Keratinocyte (primary cell): ENCODE measurements at regions not wholly inside any gene's neighbourhood (a gene's known extent, or its start where the extent isn't known, plus 50 kb on each side); places are given as distances from the start of the nearest gene placed in this dataset.
"Not testable (repeated sequence)": the region's sequence is repeated elsewhere in the genome, so short reads cannot be mapped to it uniquely, and the experiment has no call there.

ENCODE experiments used
- DNase-seq: peaks from one replicate; pipeline ENCODE4 v3.0.0-alpha.2; 2011; ENCODE audit warnings: low read depth, missing footprints, low spot score
- FAIRE-seq: peaks from 2 replicates; lab custom pipeline; 2011; peaks lifted over from hg19 to GRCh38; lab: Jason Lieb, UNC
- H2AFZ ChIP-seq: 2 replicates; pipeline ENCODE4 v1.6.0; 2012; ENCODE audit warnings: low read length, control low read depth, inconsistent platforms; ENCODE audit not compliant: control insufficient read depth
- H3K27ac ChIP-seq: 2 replicates; pipeline ENCODE4 v1.5.1; 2011; ENCODE audit warnings: low read length; ENCODE audit not compliant: control insufficient read depth, insufficient read depth
- H3K27me3 ChIP-seq: 3 replicates; pipeline ENCODE4 v1.6.0; 2011; ENCODE audit warnings: low read length; ENCODE audit not compliant: control insufficient read depth, insufficient read depth; ENCODE audit errors: extremely low read depth
- H3K36me3 ChIP-seq, 2 experiments: 2 replicates in 1 of 2; 3 replicates in 1 of 2; pipeline ENCODE4 v1.5.1; 2011; ENCODE audit warnings: low read length in 2 of 2, mild to moderate bottlenecking in 1 of 2; ENCODE audit not compliant: control insufficient read depth in 2 of 2, insufficient read depth in 2 of 2; ENCODE audit errors: extremely low read depth in 1 of 2
- H3K4me1 ChIP-seq: 3 replicates; pipeline ENCODE4 v1.5.1; 2011; ENCODE audit warnings: low read length; ENCODE audit not compliant: control insufficient read depth, insufficient read depth; ENCODE audit errors: extremely low read depth
- H3K4me2 ChIP-seq: 3 replicates; pipeline ENCODE4 v1.6.0; 2011; ENCODE audit warnings: low read depth, low read length; ENCODE audit not compliant: control insufficient read depth, insufficient read depth; ENCODE audit errors: extremely low read depth
- H3K4me3 ChIP-seq, 3 experiments: fragments of 200-600 bp in 1 of 3; sonication (generic) in 1 of 3; 2 replicates in 2 of 3; 3 replicates in 1 of 3; pipeline ENCODE4 v1.5.1; 2011 to 2016; ENCODE audit warnings: low read length in 3 of 3, mild to moderate bottlenecking in 3 of 3, control low read depth in 2 of 3, inconsistent platforms in 1 of 3, low read depth in 1 of 3, mixed read lengths in 1 of 3, mixed run types in 1 of 3, moderate library complexity in 1 of 3; ENCODE audit not compliant: control insufficient read depth in 2 of 3, insufficient read depth in 2 of 3; ENCODE audit errors: extremely low read depth in 1 of 3
- H3K79me2 ChIP-seq: 2 replicates; pipeline ENCODE4 v1.6.0; 2012; ENCODE audit warnings: low read length; ENCODE audit not compliant: control insufficient read depth, insufficient read depth
- H3K9ac ChIP-seq: 3 replicates; pipeline ENCODE4 v1.6.0; 2011; ENCODE audit warnings: low read length; ENCODE audit not compliant: control insufficient read depth, insufficient read depth; ENCODE audit errors: extremely low read depth
- H3K9me1 ChIP-seq: 3 replicates; pipeline ENCODE4 v1.6.0; 2011; ENCODE audit warnings: low read length; ENCODE audit not compliant: control insufficient read depth, insufficient read depth; ENCODE audit errors: extremely low read depth
- H3K9me3 ChIP-seq: 2 replicates; pipeline ENCODE4 v1.5.1; 2012; ENCODE audit warnings: low read depth, low read length; ENCODE audit not compliant: control insufficient read depth
- H4K20me1 ChIP-seq: 3 replicates; pipeline ENCODE4 v1.6.0; 2011; ENCODE audit warnings: low read length; ENCODE audit not compliant: control insufficient read depth, insufficient read depth; ENCODE audit errors: extremely low read depth
- CTCF ChIP-seq, 3 experiments: IDR thresholded peaks in 1 of 3; conservative IDR thresholded peaks in 1 of 3; optimal IDR thresholded peaks in 1 of 3; 2 replicates in 2 of 3; 3 replicates in 1 of 3; pipeline versions ENCODE3 to v1.5.1; 2011; ENCODE audit warnings: low read length in 3 of 3, mild to moderate bottlenecking in 3 of 3, moderate library complexity in 2 of 3, control low read depth in 1 of 3, inconsistent platforms in 1 of 3; ENCODE audit not compliant: insufficient read depth in 2 of 3; ENCODE audit errors: extremely low read depth in 1 of 3
- EZH2 ChIP-seq: IDR thresholded peaks from one replicate; pipeline ENCODE4 v1.6.1; 2012; ENCODE audit warnings: inconsistent platforms, mild to moderate bottlenecking, low read length, moderate library complexity
- dilution Hi-C: fragments of 300-500 bp; cut with MboI; formaldehyde crosslinking; loops from one replicate; pipeline ENCODE4 v1.7.0; 2020; ENCODE audit warnings: low sequenced_read_pairs; ENCODE audit not compliant: extremely low pct_ligation_motif_present

GRCh38 chr6:154938221-154938580, 56.9 kb upstream of the TIAM2 start:
- DNase-seq (no peak), FAIRE-seq (no peak)
- Histone ChIP-seq H4K20me1 (no peaks in the 10 kb centered on the region), H3K4me3 (no peak overlapping the region), H3K36me3 (no peaks in the 10 kb centered on the region), H3K9me3 (no peaks in the 10 kb centered on the region), H3K27ac (no peak overlapping the region), H3K9ac (no peak overlapping the region), H3K4me1 (no peaks in the 10 kb centered on the region), H2AFZ (peak overlapping the region; percentile 23), H3K9me1 (no peaks in the 10 kb centered on the region), H3K79me2 (no peaks in the 10 kb centered on the region), H3K27me3 (no peaks in the 10 kb centered on the region), H3K4me2 (peak overlapping the region; percentile 10)
- dilution Hi-C loops, result loop anchor here (25.0 kb wide), 1 partner anchor 199 kb away; no protein-coding TSS in a partner anchor
- TF ChIP-seq EZH2 (no peak), CTCF (optimal IDR thresholded peaks at IDR 0.05 in 1 of 3, IDR thresholded peaks at IDR 0.05 in 1 of 3, conservative IDR thresholded peaks at IDR 0.05 in 1 of 3; ENCODE audit: extremely low read depth in 1 of 3, insufficient read depth in 2 of 3, low read length in 3 of 3) (no peak)

DNA sequence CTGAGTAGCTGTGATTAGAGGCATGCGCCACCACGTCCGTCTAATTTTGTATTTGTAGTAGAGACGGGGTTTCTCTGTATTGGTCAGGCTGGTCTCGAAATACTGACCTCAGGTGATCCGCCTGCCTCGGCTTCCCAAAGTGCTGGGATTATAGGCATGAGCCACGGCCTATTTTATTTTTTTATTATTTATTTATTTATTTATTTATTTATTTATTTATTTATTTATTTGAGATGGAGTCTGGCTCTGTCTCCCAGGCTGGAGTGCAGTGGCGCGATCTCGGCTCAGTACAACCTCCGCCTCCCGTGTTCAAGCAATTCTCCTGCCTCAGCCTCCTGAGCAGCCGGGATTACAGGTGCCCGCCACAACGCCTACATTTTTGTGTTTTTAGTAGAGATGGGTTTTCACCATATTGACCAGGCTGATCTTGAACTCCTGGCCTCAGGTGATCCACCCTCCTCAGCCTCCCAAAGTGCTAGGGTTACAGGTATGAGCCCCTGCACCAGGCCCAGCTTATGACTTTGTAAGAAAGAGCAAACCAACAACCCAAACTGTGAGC, 56.3 kb upstream of the TIAM2 start:
- not testable (repeated sequence) for H3K36me3 ChIP-seq, H4K20me1 ChIP-seq, H3K4me1 ChIP-seq, H3K79me2 ChIP-seq, H3K27ac ChIP-seq, H2AFZ ChIP-seq, H3K9ac ChIP-seq, FAIRE-seq, DNase-seq, H3K4me2 ChIP-seq, H3K27me3 ChIP-seq, H3K4me3 ChIP-seq, H3K9me1 ChIP-seq, H3K9me3 ChIP-seq
- dilution Hi-C loops, result loop anchor here (25.0 kb wide), 1 partner anchor 198 kb away; no protein-coding TSS in a partner anchor

DNA sequence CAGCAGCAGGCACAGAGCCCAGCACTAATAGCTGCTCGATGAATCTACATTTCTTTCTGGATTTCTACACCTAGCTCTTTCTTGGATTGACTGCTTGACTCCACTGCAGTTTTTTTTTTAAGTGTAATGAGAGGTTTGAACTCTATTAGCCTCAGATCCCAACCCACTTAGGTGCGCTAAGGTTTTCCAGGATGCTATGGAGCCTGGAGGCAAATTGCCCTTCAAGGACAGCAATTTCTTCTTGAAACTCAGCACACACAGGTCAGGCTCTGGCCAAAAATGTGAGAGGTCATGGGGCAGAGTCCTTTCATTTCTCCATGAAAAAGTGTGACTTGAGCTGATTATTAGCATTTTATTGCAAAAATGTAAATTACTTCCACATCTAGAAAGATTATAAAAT, 52.3 kb upstream of the TIAM2 start:
- no peak overlapping the region for H3K27ac ChIP-seq
- H3K9me3 ChIP-seq, result no peaks in the 10 kb centered on the region
- H3K4me1 ChIP-seq, result no peaks in the 10 kb centered on the region
- H2AFZ ChIP-seq, result no peak overlapping the region
- TF ChIP-seq EZH2, result no peak
- no peak for TF ChIP-seq CTCF (optimal IDR thresholded peaks at IDR 0.05 in 1 of 3, IDR thresholded peaks at IDR 0.05 in 1 of 3, conservative IDR thresholded peaks at IDR 0.05 in 1 of 3; ENCODE audit: extremely low read depth in 1 of 3, insufficient read depth in 2 of 3, low read length in 3 of 3)
- no peak for DNase-seq
- no peaks in the 10 kb centered on the region for H3K36me3 ChIP-seq
- H3K4me3 ChIP-seq, result no peak overlapping the region
- H4K20me1 ChIP-seq, result no peaks in the 10 kb centered on the region
- FAIRE-seq, result no peak
- no peaks in the 10 kb centered on the region for H3K27me3 ChIP-seq
- H3K79me2 ChIP-seq, result no peaks in the 10 kb centered on the region
- no peak overlapping the region for H3K9ac ChIP-seq
- no peak overlapping the region for H3K4me2 ChIP-seq
- no peaks in the 10 kb centered on the region for H3K9me1 ChIP-seq
- dilution Hi-C loops, result loop anchor here (25.0 kb wide), 1 partner anchor 195 kb away; no protein-coding TSS in a partner anchor
